Activated CD8-positive, alpha-beta memory T cell treated with anti-CD3 and anti-CD28 coated beads, Interleukin-2, amount 50 U/mL, for 24 hours (primary cell): ENCODE measurements at regions not wholly inside any gene's neighbourhood (a gene's known extent, or its start where the extent isn't known, plus 50 kb on each side); places are given as distances from the start of the nearest gene placed in this dataset.
"Not testable (repeated sequence)": the region's sequence is repeated elsewhere in the genome, so short reads cannot be mapped to it uniquely, and the experiment has no call there.

Source experiments
- DNase-seq: peaks from one replicate; pipeline ENCODE4 v3.0.0-alpha.2; 2020; ENCODE audit errors: extremely low read depth

DNA sequence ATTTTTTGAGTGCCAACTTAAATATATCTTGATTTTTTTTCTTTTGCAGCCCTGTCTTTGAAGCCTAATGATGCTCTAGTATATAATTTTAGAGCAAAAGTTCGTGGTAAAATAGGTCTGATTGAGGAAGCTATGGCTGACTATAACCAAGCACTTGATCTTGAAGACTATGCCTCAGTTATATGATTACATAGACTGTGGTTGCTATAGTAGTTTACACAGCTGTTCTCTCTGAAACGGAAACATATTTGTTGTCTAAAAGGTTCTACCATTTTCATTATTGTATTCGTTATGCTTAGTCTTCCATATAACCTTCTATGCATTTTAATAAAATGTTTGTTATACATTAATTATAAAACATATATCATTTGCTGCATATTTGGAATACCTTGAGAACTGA, 246.7 kb downstream of the TTC6 start:
- no peak for DNase-seq

DNA sequence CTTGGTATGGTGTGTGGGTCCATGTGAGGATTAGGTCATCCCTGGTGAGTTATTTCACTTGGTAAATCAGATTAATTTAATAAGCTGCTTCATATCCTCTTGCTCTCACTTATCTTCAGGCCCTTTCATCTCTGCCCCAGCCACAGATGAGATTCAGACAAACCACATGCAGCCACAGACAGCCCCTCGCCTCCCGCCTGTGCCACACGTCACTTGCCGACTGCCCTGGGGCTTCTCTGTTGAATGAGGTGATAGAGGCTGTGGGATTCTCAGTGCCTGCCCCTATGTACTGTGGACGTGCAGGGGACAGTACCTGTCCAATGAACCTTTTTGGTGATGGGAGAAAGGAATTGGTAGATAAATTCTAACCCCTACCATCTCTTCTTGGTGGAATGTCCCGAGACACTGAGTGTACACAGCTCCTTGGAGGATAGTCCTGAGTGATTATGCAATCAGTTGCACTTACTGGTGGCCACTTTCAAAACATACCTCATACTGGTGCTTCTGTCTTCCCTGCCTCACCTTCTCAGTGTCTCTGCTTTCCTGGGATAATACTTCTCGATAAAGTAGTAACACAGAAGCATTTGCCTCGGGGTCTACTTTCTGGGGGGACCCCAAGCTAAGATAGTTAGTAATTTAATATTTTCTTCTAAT, 248.7 kb downstream of the TTC6 start:
- no peak for DNase-seq

DNA sequence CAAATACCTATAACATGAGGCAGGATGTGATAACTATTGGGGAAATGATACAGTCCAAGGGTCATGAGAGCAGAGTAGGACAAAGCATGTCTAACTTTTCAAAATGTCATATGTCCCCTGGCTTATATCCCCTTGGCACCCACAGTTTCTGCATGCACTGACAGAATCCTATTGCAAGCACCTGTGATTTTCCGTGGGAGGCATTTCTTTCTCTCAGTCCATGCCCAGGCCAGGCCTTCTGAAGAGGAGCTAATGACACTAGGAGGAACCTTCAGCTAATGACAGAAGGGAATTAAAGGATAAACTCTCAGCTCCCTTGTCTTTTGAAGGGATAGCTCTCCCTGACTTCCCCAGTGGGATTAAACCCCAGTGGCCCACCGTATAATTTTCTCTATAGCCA, 249.2 kb downstream of the TTC6 start:
- no peak for DNase-seq

DNA sequence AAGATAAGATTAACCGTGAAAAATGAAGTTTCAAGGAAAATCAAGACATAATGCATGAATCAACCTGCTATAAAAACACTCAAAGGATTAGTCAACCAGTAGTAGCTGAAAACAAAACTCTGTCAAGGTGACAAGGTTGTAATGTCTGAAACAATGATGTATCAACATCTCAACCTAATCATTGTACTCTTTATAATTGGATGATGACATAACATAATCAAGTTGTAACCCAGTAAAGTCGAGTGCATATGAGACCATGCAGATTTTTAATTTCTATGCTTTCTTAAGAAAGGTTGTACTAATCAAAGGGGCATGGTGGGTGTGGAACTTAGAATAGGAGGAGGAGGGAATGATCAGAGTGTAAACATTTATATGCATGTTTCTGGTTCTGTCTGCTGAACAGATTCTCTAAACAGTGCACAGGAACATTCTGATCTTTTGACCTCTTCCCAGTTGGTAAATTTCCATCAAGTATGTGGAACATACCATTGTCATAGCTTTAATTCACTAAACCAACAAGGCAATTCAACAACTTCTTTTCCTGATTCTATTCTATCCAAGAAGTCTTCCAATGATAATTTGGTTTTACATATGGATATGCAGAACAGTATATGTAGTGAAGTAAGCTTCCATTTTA, 253.7 kb downstream of the TTC6 start:
- no peak for DNase-seq

DNA sequence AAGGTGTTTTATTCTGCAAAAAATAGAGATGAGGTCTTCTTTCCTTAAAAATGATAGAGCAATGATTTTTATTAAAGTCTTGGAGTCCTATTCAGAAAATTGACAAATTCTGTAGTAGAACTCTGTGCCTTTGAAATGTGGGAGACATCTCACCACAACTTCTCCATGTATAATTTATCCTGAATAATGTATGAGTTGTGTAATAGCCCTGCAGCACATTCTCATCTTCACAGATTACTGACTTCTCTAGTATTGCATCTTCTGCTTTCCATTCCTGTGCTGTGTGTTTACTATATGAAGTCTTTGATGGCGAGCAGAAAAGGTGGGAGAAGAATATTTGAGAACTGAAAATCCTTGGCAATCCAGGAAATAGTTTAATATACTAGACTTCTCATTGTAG, 255.6 kb downstream of the TTC6 start:
- DNase-seq: no peak

DNA sequence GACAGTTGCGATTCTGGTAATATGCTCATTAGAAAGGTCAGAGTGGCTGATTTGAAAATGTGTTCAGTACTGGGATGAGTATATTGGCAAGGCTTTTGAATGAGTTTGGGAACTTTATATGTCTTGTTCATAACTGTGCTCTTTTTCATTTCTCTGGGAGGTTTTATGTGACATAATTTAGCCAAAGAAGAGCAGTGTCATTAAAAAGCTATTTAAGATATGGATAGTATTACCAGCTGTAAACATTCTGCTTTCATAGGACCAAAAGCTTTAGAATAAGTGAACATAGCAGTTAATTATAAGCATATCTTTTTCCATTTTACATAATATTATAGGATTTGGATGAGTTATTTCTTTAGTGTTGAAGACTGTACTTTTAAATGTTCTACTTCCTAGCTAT, 260.4 kb downstream of the TTC6 start:
- DNase-seq: no peak

DNA sequence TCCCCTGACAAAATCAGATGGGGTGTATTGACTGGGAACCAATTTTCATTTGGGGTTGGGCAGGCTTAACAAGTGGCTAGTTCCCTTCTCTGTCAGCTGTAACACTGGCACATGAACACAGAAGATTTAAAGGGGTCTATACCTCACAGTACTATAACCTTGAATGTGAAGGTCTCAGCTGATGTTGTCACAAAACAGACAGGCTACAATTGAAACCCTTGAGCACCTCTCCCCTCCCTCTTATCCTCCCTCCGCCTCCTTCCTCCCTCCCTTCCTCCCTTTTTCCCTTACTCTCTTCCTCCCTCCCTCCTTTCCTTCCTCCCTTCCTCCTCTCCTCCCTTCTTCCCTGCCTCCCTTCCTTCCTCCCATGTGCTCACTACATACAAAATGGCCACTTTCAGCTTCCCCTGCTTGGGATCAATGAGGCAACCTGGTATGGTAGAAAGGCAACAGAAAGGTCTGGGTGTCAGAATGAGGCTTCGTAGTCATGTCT, 262.4 kb downstream of the TTC6 start:
- no peak for DNase-seq

DNA sequence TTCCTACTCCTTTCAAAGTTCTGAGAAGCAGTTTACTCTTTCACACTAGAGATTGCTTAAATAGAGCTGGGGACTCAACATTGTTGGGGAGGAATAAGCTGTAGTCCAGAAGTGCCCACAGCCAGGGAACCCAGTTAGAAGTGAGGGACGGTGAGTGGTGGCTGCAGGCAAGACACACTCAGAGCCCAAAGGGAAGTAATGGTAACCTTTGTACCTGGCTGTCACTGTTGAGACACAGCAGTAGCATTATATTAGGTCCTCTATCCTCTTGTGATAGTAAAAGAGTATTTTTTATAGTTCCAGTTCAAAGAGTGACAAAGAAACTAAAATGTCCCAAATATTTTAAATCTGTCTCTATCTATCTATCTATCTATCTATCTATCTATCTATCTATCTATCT, 263.3 kb downstream of the TTC6 start:
- DNase-seq: no peak

DNA sequence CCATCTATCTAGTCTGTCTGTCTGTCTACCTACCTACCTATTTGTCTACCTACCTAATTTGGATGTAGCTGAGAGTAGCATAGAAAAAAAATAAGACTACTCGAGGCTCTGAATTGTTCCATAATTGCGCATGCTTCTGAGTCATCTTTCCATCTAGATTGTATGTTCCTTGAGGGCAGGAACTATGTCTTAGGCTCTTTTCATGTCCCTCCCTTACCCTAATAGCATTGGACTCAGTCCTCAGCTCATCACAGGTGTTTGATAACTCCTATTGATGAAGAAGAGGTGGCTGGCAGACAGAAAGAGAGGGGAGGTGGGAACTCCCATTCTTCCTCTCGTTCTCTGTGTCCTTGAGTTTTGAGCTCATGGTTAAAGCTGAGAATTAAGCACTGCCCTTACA, 263.7 kb downstream of the TTC6 start:
- no peak for DNase-seq

DNA sequence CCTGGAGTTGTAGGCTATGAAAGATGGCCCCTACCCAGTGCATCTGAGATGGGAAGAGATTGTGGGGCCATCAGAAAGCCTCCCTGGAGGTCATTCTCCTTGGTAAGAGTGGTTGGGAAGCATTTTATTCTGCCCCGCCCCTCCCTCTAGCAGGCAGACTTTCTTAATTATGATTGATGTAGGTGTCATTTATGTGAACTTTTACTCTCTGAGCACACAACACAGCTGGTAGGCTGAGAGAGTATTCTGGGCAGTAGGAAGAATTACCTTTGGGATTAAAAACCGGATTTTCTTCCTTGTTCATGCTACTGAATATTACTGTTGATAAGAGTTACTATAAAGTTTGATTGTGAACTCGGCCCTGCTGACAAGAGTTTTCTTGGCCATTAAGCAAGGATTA, 266.8 kb downstream of the TTC6 start:
- DNase-seq: no peak

DNA sequence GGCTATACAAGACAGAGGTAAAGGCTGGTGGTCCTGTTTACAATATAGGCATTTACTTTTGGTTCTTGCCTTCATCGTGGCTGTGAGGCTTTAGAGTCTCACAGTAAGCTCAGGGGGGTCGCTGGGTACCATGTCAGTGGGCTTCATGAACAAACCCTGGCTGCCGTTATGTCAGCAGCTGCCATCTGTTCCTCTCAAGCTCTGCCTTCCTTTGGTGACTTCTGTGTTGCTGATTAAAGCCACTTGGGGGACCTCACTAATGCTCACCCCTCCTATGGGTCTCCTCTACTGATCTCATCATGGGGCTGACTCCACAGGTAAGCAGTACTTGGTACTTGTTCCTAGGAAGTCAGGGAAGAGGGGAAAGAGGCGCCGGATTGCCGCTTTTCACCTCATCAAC, 268.7 kb downstream of the TTC6 start:
- DNase-seq: no peak

DNA sequence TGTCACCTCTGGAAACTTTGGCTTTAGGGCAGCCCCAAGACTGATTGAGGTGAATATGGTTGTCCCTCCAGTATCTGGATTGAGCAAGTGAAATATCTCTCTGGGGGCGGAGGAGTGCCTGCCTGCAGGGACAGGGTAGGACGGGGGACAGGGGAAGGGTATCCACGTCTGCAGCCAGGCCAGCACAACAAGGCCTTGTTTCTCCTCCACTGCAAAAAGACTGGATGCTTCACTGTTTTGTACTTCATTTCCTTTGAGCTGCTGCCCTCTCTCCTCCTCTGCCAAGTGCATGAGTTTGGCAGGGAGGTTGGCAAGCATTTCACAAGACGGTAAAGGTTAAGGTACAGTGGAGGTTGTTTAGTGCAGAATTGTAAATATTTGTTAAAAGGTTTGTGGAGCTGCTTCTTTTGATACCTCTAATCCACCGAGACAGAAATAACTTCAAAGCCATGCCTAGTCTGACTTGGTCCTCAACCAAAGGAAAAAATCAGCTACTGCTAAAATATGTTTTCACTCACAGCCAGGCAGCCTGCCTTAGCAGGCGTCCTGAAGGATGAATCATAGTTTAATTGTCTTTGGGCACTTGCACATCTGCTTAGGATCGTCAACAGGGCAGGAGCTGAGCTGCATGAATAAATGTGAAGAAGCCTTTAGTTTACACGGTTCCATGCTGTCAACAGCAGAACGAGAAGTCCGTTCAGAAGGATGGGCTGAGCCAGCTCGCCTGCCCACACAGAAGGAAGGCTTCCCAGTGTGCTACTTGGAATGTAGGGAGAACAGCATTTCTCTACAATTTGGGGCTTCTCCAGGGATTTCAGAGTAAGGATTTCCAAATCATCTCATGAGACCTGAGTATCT, 269.7 kb downstream of the TTC6 start:
- DNase-seq: no peak

DNA sequence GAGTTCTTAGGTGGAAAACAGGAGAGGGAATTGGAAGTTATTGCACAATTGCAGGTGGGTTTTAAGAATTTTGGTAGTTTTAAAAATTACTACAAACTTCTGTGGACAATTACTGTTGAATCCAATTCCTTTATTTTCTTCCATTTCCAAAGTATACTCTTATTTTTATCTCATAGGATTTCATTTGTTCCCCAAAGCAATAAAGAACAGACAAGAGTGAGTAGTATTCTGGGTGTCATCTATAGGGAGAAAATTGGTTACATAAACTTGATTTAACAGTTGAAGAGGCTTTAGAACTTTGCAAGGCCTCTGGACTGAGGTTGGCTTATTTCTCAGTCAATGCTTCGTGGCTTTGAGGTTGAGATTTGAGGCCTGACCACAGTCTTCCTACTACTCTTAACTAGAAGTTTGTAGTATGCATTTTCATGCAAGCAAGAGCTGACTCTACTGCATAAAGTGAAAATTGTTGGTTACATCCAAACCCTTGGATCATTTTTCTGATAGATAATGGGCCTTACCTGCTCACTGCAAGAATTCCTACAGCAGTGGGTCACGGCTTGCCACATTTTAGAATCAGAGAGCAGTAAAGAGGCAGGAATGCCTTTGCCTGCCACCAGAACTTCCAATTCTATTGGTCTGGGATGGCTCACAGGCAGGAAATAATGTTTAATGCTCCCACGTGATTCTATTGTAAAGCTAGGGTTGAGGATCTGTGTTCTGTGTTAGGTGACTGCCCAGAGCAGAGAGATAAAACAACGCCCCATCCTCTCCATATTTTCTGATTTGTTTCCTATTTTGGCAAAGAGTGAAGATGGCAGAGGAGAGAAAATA, 270.5 kb downstream of the TTC6 start:
- no peak for DNase-seq

DNA sequence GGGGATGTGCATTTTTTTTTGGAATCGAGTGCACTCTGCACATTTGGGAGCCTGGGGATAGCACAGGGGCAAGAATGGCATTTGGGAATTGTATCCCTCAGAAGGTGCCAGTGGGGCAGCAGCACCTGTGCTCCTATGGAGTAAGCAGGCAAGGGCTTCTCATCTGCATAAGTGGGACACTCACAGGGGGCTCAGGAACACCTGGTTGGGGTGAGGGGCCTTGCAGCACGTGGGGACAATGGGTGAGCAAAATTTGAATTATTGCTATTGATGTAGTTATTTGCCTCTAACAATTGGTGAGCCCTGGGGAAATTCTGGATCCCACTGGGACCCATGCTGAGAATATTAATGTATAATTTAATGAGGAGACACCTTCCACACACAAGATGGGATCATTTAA, 274.2 kb downstream of the TTC6 start:
- no peak for DNase-seq

DNA sequence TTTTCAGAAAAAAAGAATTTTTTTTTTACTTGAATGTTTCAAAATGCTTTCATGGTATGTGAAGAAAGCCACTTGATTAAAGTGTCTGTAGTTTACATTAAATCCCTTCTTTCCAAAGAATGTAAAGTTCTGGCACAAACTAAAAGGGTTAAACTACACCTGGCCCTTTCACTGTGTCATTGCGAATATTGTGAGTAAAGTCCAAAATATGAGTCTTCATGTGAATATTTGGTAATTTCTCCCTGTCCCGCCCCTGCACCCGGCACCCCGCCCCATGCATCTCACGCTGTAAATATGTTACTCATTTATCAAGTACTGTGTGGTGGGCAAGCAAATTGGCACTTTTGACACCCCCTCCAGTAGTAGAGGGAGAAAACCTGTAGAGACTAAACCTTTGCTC, 274.7 kb downstream of the TTC6 start:
- no peak for DNase-seq

DNA sequence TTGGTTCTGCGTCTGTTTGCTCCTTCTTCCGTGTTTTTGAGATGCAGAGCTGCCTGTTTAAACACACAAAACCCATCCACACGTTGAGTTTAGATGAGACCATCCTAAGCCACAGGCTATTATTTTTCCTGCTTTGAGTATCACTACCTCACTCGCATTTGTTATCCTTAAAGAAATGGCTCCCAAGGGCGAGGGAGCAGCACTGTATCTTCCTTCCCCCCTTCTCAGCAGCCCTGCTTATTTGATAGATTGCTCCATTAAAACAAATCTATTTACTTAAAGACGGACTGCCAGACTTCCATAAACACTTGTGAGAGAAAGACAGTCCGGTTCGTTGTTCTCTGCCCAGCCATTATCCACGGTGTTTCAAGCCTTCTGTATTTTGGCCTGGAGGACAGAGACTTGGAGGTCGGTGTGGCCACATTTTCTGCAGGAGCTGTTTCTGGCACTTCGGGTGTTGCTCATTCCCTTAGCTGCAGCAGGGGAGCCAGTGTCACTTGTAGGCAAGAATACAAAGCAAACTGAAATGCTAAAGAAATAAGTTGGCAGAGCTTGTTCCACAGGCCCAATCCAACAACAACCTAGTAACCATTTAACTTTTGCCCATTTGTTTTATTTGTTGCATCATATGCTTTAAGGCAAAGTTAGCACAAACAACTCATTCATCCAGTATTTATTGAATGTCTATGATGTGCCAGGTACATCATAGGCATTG, 275.4 kb downstream of the TTC6 start:
- DNase-seq: no peak

DNA sequence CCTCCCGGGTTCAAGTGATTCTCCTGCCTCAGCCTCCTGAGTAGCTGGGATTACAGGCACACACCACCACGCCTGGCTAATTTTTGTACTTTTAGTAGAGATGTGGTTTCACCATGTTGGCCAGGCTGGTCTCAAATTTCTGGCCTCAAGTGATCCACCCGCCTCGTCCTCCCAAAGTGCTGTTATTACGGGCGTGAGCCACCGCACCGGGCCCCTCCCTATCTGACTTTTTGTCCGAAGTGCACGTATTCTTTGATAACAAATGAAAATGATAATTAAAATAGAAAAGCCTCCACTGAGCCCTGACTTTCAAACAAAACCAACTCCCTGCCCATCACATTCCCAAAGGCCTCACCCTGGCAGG, 278.6 kb downstream of the TTC6 start:
- DNase-seq: not testable (repeated sequence)

DNA sequence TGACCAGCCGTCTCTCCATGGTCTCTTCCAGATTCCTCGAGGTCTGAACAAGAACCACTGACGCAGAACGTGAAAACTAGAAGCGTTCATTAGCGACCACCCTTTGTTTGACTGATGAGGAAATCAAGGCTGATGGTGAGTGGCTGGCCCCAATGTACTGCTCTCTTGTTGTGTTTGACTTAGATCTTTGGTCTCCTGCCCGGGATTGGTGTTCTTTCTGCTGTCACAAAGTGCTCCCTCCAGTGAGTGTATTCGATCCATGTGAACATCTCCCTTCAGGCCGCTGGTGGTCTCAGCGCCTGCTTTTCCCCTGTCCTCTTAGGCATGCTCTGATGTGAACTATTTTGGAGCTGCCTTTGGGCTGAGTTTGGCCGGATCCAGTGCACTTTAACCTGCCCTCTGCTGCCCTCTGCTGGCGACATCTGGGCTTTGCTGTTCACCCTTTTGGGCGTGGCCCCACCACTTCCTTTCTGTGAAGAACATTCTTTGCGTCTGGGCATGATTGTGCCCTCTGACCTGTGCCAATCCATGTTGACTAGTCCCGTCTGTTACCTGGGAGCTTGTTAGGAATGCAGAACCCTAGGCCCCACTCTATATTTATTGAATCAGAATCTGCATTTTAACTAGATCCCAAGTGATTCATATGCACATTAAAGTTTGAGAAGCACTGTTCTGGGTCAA, 279.1 kb downstream of the TTC6 start:
- DNase-seq: peak; percentile 51

DNA sequence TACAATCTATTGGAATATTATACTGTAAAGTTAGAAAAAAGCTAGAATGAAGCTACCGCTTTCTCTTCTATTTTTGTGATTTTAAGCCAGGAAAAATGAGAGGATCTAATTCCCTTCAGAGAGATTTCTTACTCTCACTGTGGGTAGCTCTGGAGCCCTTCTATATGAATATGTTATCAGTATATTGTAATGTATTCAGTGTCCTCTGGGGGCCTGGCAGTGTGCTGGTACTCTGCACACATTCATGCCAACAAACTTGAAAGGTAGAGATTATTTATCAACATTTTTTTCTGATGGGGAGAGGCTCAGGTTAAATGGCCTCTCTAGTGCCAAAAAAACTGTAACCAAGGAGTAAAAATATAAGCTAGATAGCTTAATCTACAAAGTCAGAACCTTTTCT, 292.8 kb downstream of the TTC6 start:
- DNase-seq: no peak

DNA sequence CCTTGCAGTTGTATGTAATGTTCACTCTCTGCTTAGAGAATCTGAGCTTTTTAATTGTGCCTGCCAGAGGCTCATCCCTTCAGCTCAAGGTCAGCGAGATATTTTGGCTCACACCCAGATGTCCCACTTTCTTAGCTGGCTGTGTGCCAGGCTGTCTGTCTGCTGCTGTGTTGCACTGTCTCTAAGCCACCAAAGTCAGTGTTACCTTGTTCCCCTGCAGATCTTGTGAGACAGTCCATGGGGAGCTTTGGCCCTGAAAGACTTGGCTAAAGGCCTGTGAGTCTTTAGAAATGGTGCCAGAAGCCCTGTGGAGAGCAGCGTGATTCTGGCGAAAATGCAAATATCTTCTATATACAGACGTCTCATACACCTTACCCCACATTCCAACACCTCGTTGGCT, 293.7 kb downstream of the TTC6 start:
- no peak for DNase-seq

DNA sequence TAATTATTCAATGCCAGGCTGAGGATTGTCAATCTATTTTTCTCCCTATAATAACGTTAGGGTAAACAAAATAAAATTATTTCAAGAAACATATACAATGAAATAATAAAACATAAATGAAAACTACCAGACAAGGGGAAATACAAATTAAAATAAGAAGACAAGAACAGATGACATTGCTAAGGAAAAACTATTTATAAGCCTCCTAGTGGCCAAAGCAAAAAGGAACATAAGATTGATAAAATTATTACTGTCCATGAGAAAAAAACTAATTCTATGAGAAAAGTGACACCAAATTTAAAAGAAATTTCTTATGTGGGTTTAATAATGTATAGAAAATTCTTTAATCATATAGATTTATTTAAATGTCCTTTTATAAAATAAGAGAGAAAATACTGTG, 294.7 kb downstream of the TTC6 start:
- no peak for DNase-seq
